DMS53 treated with DMSO at 0.1 percent for 48 hours (cell line): ENCODE measurements at regions not wholly inside any gene's neighbourhood (a gene's known extent, or its start where the extent isn't known, plus 50 kb on each side); places are given as distances from the start of the nearest gene placed in this dataset.
"Not testable (repeated sequence)": the region's sequence is repeated elsewhere in the genome, so short reads cannot be mapped to it uniquely, and the experiment has no call there.

Experiments
- DNase-seq: peaks from one replicate; lab custom pipeline; 2025; ENCODE audit not compliant: unreplicated experiment; lab: John Stamatoyannopoulos, UW

DNA sequence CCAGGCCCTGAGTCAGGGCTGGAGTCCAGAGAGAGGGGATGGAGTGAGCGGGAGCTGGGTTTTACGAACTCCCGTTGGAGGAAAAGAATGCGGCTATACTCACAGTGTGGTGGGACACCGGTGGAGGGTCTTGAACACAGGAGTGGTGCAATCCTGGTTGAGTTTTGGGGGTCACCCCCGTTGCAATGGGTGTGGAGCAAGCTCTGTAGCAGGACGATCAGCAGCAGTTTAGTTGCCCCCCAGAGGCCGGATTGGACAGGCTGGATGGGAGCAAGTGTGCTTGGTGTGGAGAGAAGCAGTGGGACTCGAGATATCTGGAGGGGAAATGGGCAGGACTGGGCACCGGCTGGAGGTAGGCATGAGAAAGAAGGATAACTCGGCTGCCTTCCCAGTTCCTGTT, 72.3 kb upstream of the TWIST2 start:
- DNase-seq = no peak

DNA sequence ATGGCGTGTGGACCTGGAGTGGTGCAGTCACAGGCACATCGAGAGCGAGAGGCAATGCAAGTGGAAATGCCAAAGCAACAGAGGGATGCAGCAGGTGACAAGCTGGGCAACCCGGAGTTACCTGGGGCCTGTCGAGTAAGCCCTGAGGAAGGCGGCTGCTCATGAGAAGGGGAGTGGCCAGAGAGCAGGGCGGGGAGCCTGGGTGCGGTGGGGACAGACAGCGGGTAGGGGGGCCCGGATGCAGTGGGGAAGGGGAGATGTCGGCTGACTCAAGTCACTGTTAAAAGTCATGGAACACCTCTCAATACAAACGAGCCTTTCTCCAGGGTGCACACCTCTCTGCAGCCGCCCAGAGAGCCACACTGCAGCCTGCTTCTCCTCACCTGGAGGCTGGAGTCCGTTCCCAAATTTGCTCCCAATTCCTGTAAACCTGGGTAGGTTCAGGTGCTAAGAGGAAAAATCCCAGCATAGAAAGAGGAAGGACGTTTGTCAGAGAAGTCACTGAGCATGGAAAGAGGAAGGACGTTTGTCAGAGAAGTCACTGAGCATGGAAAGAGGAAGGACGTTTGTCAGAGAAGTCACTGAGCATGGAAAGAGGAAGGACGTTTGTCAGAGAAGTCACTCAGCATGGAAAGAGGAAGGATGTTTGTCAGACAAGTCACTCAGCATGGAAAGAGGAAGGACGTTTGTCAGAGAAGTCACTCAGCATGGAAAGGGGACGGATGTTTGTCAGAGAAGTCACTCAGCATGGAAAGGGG, 71.7 kb upstream of the TWIST2 start:
- no peak for DNase-seq

DNA sequence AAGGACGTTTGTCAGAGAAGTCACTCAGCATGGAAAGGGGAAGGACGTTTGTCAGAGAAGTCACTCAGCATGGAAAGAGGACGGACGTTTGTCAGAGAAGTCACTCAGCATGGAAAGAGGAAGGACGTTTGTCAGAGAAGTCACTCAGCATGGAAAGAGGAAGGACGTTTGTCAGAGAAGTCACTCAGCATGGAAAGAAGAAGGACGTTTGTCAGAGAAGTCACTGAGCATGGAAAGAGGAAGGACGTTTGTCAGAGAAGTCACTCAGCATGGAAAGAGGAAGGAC, 71.2 kb upstream of the TWIST2 start:
- DNase-seq = not testable (repeated sequence)

DNA sequence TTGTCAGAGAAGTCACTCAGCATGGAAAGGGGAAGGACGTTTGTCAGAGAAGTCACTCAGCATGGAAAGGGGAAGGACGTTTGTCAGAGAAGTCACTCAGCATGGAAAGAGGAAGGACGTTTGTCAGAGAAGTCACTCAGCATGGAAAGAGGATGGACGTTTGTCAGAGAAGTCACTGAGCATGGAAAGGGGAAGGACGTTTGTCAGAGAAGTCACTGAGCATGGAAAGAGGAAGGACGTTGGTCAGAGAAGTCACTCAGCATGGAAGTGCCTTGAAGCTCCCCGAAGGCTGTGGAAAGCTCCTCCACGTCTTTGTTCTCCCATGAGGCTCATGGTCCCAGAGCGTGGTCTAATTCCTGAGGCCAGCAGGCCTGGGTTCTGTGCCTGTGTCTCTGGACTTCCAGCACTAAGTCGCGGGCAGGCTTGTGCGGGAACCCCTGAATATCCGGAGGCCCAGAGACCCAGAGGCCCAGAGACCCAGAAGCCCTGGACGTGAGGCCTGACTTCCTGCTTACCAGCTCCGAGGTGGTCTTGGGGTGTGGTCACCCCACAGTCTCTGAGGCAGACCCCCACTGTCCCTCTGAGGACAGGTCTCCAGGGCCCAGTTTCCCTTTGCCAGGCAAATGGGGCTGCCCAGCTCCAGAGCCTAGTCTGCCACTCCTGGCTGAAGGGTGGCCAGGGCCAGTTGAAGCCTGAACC, 70.4 kb upstream of the TWIST2 start:
- DNase-seq = no peak

DNA sequence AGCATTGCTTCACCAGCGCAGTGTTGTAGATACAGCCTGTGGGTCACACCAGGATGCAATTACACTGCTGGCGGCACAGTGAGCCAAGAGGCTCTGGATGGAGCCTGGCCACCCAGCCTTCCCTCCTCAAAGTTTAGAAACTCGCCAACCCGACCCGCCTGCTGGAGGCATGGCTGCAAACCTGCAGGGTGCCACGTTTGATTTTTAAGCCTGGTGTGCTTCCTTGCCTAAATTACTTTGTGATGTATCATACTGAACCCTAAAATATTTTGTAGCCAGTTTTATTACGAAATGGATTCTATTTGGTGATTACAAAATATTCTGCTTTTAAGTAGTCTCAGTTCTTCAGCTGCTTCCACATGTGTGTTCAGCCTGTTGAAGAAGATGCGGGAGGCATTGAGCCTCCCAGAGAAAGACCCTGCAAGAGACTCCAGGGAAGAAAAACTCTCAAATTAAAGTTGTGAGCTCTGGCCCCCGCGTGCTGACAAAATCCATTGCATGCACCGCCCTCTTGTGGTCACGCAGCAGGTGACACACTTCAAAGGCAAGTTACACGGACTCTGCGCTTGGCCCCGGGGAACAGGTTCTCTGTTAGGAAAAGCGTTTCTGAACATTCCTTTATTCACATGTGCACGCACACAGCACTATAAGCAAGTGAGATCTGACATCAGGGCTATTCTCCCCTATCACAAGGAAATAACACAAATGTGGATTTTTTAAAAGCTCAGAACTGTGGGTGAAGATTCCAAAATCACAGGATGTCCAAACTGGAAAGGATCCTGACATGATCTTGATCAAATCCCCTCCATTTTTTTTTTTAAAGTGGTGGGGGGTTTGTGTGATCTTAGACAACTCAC, 63.0 kb upstream of the TWIST2 start:
- DNase-seq = peak; percentile 50

DNA sequence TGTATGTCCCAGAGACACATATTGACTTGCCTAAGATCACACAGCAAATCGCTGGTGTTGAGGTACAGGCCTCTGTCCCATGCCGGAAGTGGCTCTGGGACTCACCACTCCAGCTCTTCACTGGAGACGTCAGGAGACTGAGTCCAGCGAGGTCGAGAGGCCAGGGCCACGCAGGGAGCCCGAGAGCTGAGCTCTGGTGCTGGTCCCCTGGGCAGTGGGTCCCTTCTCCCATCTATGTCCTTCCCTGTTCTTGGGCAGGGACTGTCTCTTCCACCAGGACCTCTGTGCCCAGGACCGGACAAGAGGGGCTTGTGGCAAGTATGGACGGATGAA, 62.4 kb upstream of the TWIST2 start:
- DNase-seq = no peak

DNA sequence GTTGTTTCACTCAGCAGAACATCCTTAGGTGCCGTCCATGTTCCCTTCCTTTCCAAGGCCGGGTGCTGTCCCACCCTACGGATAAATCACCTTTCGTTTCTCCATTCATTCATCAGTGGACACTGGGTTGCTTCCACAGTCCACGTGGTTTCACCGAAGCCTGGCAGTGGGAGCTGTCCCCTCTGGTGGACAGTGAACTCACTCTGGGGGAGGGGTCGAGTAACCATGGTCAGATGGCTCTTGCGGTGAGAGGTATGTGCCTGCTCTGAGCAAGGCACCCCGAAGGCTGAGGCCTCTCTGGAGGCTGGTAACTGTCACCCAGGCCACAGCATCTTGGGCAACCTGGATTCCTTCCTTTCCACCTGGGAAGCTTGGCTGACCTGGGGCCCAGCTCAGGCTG, 61.5 kb upstream of the TWIST2 start:
- no peak for DNase-seq

DNA sequence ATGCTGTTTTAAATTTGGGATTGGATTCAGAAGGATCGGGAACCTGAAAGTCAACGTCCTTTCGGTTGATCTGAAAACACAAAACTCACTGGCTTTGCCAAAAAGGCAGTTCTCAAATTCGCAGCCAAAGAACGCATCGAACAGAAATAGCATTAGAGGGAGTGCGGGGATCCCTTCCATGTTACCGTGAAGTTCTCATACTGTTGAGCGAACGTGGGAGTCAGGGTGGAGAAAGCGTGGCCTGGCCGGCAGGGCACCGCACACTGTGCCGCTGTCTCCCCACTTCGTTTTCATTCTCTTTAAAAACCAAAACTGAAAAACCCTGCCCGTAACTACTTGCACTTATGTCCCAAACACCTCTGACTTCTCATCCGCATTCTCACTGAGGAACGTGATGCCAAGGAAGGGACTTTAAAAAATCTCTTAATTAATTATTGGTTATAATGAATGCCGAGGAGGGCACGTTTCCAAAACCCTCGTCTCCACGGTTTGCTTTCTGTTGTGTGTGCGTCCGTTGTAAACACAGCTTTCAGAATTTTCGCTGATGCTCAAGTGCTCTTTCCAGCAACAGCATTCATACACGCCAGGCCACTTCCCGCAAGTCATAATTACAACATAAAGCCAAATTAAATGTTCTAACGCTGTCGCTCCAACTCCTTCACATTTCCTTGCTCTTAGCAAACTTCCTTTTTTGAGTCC, 60.9 kb upstream of the TWIST2 start:
- no peak for DNase-seq

DNA sequence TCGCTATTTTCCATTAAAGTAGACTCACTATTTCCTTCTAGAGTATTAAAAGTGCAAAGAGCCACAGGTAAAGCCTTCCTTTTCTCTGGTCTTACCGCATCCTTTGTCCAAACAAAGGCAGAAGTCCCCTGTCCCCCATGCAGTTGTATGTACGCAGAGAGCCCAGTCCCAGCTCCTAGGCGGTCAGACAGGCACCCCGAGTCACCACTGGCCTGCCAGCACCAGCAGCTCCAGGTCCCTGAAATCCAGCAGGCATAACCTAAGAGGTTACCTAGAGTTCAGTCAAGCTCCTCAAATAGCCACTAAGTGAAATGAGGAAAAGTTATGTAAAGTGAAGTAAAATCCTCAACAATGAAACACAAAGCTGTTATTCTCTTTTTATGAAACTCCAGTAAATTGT, 60.4 kb upstream of the TWIST2 start:
- DNase-seq = no peak

DNA sequence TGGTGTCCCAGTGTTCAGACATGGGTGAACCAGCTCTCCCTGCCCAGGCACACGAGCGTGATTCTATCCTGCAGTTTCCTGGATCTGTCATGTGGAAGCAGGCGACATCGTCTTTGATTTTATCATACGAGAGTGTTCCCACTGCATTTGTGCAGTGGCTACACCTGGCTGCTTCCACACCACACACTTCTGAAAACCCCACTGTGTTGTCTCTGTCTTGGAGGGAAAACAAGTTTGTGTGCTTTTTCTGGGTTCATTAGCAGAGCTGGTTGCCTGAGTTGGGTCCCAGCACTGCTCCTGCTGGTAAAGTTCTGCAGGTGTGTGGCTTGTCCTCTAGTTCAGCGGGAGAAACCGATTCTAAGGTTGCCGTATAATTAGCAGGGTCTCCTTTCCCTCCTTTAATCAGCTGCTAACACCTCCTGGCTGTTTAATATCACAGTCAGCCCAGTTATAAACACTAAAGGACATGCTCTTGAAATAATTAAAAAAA, 58.5 kb upstream of the TWIST2 start:
- DNase-seq = no peak

DNA sequence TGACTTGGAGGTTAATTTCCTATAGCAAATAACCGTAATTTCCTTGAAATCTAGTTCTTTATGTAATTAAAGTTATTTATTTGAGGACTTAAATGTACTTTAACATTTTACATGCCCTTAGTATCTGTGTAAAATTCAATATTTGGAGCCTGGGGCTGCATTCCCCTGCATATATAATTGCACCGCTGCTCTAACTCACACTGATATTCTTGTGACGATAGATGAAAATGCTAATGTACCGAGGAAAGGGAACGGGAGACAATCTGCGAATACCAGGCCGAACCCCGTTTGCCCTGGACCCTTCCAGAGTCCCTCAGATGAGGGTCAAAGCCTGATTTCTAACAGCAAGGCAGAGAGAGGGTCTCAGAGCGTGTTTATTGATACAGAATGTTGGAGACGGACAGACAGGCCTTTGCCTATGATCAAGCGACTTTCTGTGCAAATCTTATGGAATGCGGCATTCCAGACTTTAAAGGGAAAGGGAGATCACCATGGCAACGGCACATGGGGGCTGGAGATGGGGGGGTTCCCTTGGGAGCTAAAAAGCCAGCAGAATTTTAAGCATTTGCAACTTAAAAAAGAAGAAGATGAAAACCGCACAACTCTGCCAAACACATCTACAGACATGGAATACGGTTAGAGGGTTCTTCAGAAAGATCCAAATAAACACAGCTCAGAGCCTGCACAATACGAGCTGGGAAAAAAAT, 57.6 kb upstream of the TWIST2 start:
- DNase-seq = no peak

DNA sequence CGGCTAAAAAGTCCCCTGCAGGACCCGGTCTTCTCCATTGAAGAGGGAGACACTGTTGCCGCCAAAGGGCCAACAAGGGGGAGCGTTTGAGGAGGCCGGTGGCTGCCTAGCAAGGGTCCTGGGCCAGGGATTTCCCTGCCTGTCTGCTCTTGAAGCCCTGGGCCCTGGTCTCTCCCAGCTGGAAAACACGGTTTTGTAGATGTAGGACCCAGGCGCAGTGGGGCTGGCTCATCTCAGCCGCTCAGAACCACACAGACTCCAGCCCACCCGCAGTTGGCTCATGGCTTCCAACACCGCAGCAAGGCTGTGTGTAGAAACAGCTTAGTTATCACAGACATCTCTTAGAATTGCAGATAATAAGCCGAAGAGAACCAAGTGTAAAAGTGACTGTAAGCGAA, 57.1 kb upstream of the TWIST2 start:
- DNase-seq = no peak

DNA sequence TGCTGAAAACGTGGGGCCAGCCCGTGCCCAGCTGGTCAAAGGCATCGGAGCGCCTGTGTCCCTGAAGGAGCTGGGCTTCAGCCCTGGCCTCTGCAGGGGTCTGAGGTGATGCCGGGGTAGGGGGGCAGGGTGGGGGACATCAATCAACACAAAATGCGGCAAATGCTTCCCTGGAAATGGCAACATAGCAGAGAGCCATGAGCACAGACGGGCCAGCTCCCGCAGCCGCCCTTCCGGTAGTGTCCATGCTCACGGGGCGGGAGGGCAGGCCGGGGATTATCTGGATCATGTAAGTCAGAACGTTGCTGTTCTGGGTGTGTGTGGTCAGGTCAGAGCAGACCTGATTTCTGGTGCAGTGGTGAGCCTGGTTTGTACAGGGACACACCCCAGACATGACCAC, 56.5 kb upstream of the TWIST2 start:
- no peak for DNase-seq

DNA sequence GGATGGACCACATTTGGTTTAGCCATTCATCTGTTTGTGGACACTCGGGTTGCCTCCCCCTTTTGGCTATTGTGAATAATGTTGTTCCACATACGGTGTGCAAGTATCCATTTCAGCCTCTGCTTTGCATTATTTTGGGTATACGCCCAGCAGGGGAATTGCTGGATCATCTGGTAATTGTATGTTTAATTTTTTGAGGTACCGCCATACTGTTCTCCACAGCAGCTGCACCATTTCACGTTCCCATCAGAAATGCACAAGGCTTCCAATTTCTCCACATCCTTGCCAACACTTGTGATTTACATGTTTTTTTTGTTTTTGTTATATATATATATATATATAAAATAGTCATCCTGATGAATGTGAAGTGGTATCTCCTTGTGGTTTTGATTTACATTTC, 54.6 kb upstream of the TWIST2 start:
- DNase-seq = no peak

DNA sequence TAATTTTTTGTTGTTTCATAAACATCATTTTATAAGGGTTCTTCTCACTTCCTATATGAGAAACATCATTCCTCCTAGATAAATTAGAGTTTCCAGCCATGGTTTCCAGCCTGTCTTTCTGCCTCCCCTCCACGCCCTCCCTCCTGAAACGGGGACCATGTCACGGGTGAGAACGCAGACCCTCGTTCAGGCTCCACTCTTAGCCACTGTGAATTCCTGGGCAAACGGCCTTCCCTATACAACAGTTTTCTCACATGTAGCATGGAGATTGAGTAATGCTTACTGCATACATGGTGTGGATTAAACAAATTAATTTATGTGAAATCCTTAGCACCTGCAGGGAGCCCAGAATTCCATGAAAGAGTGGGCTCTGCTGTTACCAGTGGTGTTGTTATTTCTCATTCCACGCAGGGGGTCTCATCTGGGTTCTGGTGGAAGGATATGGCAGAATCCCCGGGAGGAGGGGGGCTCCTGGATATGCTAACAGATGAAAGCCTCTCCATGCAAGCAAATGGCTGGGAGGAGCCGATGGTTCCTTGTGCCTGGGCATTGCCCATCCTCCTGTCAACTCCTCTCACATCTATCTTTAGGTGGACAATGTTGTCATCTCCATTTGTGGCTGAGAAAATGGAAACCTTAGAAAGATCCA, 54.0 kb upstream of the TWIST2 start:
- no peak for DNase-seq

DNA sequence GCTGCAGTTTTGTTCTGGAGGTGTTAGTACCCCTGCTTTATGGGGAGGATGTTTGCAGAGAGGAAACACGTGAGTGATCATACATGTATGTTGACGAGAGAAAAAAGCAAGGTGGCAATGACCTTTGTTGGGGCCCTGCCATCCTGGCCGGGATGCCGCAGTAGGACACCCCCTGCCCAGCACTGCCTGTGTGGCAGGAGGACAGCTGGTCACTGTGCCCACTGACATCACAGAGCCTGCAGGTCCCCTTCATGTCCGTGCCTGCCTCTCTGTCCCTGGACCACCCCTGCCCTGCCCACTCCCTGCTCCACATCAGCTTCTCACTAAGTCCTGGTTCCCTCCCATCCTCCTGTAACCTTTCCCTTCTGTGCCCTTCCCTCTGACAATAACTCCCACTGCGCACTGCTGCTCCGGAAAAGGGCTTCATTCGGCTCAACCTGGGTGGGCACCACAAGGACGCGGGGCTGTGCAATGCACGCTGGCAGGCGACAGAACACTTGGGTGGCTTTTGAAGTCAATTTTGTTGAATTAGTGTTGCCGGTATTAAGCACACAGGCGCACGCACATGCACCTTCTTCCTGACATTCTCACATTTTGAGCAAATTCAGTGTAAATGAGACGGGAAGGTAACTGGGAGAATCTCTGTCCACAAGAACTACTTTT, 51.5 kb upstream of the TWIST2 start:
- DNase-seq = no peak

DNA sequence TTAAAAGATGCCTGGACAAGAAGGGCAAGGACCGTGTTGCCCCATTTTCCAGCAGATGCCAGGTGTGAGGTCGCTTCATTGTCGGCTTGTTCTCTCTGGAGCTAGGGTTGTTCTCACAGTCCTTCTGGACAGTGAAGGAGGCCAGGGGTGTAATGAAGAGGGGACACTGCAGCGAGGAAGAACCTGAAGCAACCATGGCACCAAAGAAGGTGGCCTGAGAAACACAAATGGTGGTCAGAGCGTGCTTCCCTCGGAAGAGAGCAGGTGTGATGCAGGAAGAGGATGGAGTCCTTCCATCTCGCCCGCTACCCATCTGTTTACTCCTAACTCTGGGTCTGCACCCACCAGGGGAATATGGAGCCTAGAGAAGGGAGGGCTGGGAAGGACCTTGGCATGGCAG, 50.3 kb upstream of the TWIST2 start:
- DNase-seq = no peak
